ENCODE measurements at regions not wholly inside any gene's neighbourhood (a gene's known extent, or its start where the extent isn't known, plus 50 kb on each side); places are given as distances from the start of the nearest gene placed in this dataset.

GRCh38 chr3:31423482-31423881 is 109.2 kb upstream of the STT3B start:
- Histone ChIP-seq H3K27me3 (ENCODE audit: insufficient read depth, low read length) (no peaks in the 10 kb centered on the region), H3K4me3 (ENCODE audit: low read length) (no peak overlapping the region), H3K9me3 (ENCODE audit: low read depth, low read length) (no peaks in the 10 kb centered on the region), H3K4me1 (ENCODE audit: insufficient read depth, low read length) (no peaks in the 10 kb centered on the region)

GRCh38 chr3:31425401-31425800 is 107.3 kb upstream of the STT3B start:
- Histone ChIP-seq H3K9me3 (ENCODE audit: low read depth, low read length) (no peaks in the 10 kb centered on the region), H3K27me3 (ENCODE audit: insufficient read depth, low read length) (no peaks in the 10 kb centered on the region), H3K4me1 (ENCODE audit: insufficient read depth, low read length) (no peaks in the 10 kb centered on the region), H3K4me3 (ENCODE audit: low read length) (no peak overlapping the region)

GRCh38 chr3:31427623-31428022 is 105.1 kb upstream of the STT3B start:
- no peak overlapping the region for H3K4me3 ChIP-seq (ENCODE audit: low read length)
- H3K9me3 ChIP-seq (ENCODE audit: low read depth, low read length): no peaks in the 10 kb centered on the region
- no peaks in the 10 kb centered on the region for H3K4me1 ChIP-seq (ENCODE audit: insufficient read depth, low read length)

GRCh38 chr3:31431321-31431720 is 101.4 kb upstream of the STT3B start:
- Histone ChIP-seq H3K9me3 (ENCODE audit: low read depth, low read length) (no peaks in the 10 kb centered on the region), H3K27me3 (ENCODE audit: insufficient read depth, low read length) (no peaks in the 10 kb centered on the region), H3K4me1 (ENCODE audit: insufficient read depth, low read length) (no peaks in the 10 kb centered on the region), H3K4me3 (ENCODE audit: low read length) (no peak overlapping the region)

More at GRCh38 chr3:31427623-31428022, 105.1 kb upstream of the STT3B start:
- no peaks in the 10 kb centered on the region for H3K27me3 ChIP-seq (ENCODE audit: insufficient read depth, low read length)

GRCh38 chr3:31432897-31433678 is 99.6 kb upstream of the STT3B start:
- H3K4me1 ChIP-seq (ENCODE audit: insufficient read depth, low read length): no peaks in the 10 kb centered on the region
- H3K4me3 ChIP-seq (ENCODE audit: low read length): no peak overlapping the region

GRCh38 chr3:31433679-31433992 is 99.1 kb upstream of the STT3B start:
- Histone ChIP-seq H3K9me3 (ENCODE audit: low read depth, low read length) (peaks cover 10% of the 10 kb centered on the region), H3K27me3 (ENCODE audit: insufficient read depth, low read length) (no peaks in the 10 kb centered on the region), H3K4me1 (ENCODE audit: insufficient read depth, low read length) (no peaks in the 10 kb centered on the region), H3K4me3 (ENCODE audit: low read length) (no peak overlapping the region)

More at GRCh38 chr3:31432897-31433678, 99.6 kb upstream of the STT3B start:
- Histone ChIP-seq H3K27me3 (ENCODE audit: insufficient read depth, low read length) (no peaks in the 10 kb centered on the region), H3K9me3 (ENCODE audit: low read depth, low read length) (peaks cover 10% of the 10 kb centered on the region)

- Histone ChIP-seq H3K4me1 (ENCODE audit: insufficient read depth, low read length) (no peaks in the 10 kb centered on the region), H3K9me3 (ENCODE audit: low read depth, low read length) (peaks cover 10% of the 10 kb centered on the region), H3K27me3 (ENCODE audit: insufficient read depth, low read length) (no peaks in the 10 kb centered on the region), H3K4me3 (ENCODE audit: low read length) (no peak overlapping the region)
Observed at GRCh38 chr3:31434819-31435218, 97.9 kb upstream of the STT3B start.

- Histone ChIP-seq H3K9me3 (ENCODE audit: low read depth, low read length) (peaks cover 10% of the 10 kb centered on the region), H3K4me3 (ENCODE audit: low read length) (no peak overlapping the region), H3K4me1 (ENCODE audit: insufficient read depth, low read length) (no peaks in the 10 kb centered on the region), H3K27me3 (ENCODE audit: insufficient read depth, low read length) (no peaks in the 10 kb centered on the region)
Observed at GRCh38 chr3:31436830-31437229, 95.9 kb upstream of the STT3B start.

- peaks cover 10% of the 10 kb centered on the region for H3K9me3 ChIP-seq (ENCODE audit: low read depth, low read length)
- no peaks in the 10 kb centered on the region for H3K4me1 ChIP-seq (ENCODE audit: insufficient read depth, low read length)
- no peaks in the 10 kb centered on the region for H3K27me3 ChIP-seq (ENCODE audit: insufficient read depth, low read length)
- no peak overlapping the region for H3K4me3 ChIP-seq (ENCODE audit: low read length)
Observed at GRCh38 chr3:31438742-31439141, 94.0 kb upstream of the STT3B start.

GRCh38 chr3:31439890-31440750 is 92.6 kb upstream of the STT3B start:
- H3K4me3 ChIP-seq (ENCODE audit: low read length): no peak overlapping the region
- no peaks in the 10 kb centered on the region for H3K27me3 ChIP-seq (ENCODE audit: insufficient read depth, low read length)
- peaks cover 10% of the 10 kb centered on the region for H3K9me3 ChIP-seq (ENCODE audit: low read depth, low read length)
- no peaks in the 10 kb centered on the region for H3K4me1 ChIP-seq (ENCODE audit: insufficient read depth, low read length)

GRCh38 chr3:31440878-31441277 is 91.8 kb upstream of the STT3B start:
- no peaks in the 10 kb centered on the region for H3K4me1 ChIP-seq (ENCODE audit: insufficient read depth, low read length)

GRCh38 chr3:31442755-31443154 is 90.0 kb upstream of the STT3B start:
- Histone ChIP-seq H3K27me3 (ENCODE audit: insufficient read depth, low read length) (no peaks in the 10 kb centered on the region), H3K4me1 (ENCODE audit: insufficient read depth, low read length) (no peaks in the 10 kb centered on the region), H3K4me3 (ENCODE audit: low read length) (no peak overlapping the region), H3K9me3 (ENCODE audit: low read depth, low read length) (no peaks in the 10 kb centered on the region)

More at GRCh38 chr3:31440878-31441277, 91.8 kb upstream of the STT3B start:
- Histone ChIP-seq H3K27me3 (ENCODE audit: insufficient read depth, low read length) (no peaks in the 10 kb centered on the region), H3K4me3 (ENCODE audit: low read length) (no peak overlapping the region), H3K9me3 (ENCODE audit: low read depth, low read length) (peaks cover 10% of the 10 kb centered on the region)

GRCh38 chr3:31444220-31445142 is 88.2 kb upstream of the STT3B start:
- Histone ChIP-seq H3K9me3 (ENCODE audit: low read depth, low read length) (peaks cover 2% of the 10 kb centered on the region), H3K27me3 (ENCODE audit: insufficient read depth, low read length) (no peaks in the 10 kb centered on the region), H3K4me1 (ENCODE audit: insufficient read depth, low read length) (peaks cover 3% of the 10 kb centered on the region), H3K4me3 (ENCODE audit: low read length) (no peak overlapping the region)

- H3K4me3 ChIP-seq (ENCODE audit: low read length): no peak overlapping the region
- no peaks in the 10 kb centered on the region for H3K27me3 ChIP-seq (ENCODE audit: insufficient read depth, low read length)
- peaks cover 3% of the 10 kb centered on the region for H3K4me1 ChIP-seq (ENCODE audit: insufficient read depth, low read length)
- H3K9me3 ChIP-seq (ENCODE audit: low read depth, low read length): peaks cover 8% of the 10 kb centered on the region
Observed at GRCh38 chr3:31445701-31446100, 87.0 kb upstream of the STT3B start.
